ENCODE measurements at regions not wholly inside any gene's neighbourhood (a gene's known extent, or its start where the extent isn't known, plus 50 kb on each side); places are given as distances from the start of the nearest gene placed in this dataset.

- no peak for DNase-seq
These were observed 88.8 kb upstream of the TTC34 start for GRCh38 chr1:2890221-2890850.

- DNase-seq, result no peak
These were observed 90.5 kb upstream of the TTC34 start for GRCh38 chr1:2891923-2892448.

GRCh38 chr1:2893473-2894120 is 92.1 kb upstream of the TTC34 start:
- DNase-seq, result no peak

GRCh38 chr1:2894381-2895041 is 93.0 kb upstream of the TTC34 start:
- no peak for DNase-seq

- no peak for DNase-seq
These were observed 95.3 kb upstream of the TTC34 start for GRCh38 chr1:2896824-2897223.

- no peak for DNase-seq
These were observed 101.7 kb upstream of the TTC34 start for GRCh38 chr1:2903226-2903625.

GRCh38 chr1:2904191-2904590 is 102.7 kb upstream of the TTC34 start:
- DNase-seq, result no peak

GRCh38 chr1:2905356-2905755 is 103.9 kb upstream of the TTC34 start:
- DNase-seq, result no peak

GRCh38 chr1:2906085-2906484 is 104.6 kb upstream of the TTC34 start:
- no peak for DNase-seq

GRCh38 chr1:2906620-2907019 is 105.1 kb upstream of the TTC34 start:
- DNase-seq, result no peak

GRCh38 chr1:2907051-2907450 is 105.6 kb upstream of the TTC34 start:
- DNase-seq, result no peak

GRCh38 chr1:2908081-2908480 is 106.6 kb upstream of the TTC34 start:
- no peak for DNase-seq

GRCh38 chr1:2908561-2908960 is 107.1 kb upstream of the TTC34 start:
- no peak for DNase-seq

GRCh38 chr1:2909797-2910196 is 108.3 kb upstream of the TTC34 start:
- DNase-seq, result no peak

GRCh38 chr1:2910211-2910610 is 108.7 kb upstream of the TTC34 start:
- DNase-seq, result no peak

- DNase-seq, result no peak
These were observed 109.7 kb upstream of the ACTRT2 start for GRCh38 chr1:2911421-2912178.

- DNase-seq, result no peak
These were observed 108.7 kb upstream of the ACTRT2 start for GRCh38 chr1:2912424-2913061.

- no peak for DNase-seq
These were observed 108.2 kb upstream of the ACTRT2 start for GRCh38 chr1:2913091-2913490.

GRCh38 chr1:2914702-2915101 is 106.6 kb upstream of the ACTRT2 start:
- DNase-seq, result no peak

GRCh38 chr1:2916153-2916552 is 105.1 kb upstream of the ACTRT2 start:
- DNase-seq, result no peak

GRCh38 chr1:2916706-2917105 is 104.6 kb upstream of the ACTRT2 start:
- no peak for DNase-seq

GRCh38 chr1:2917284-2917683 is 104.0 kb upstream of the ACTRT2 start:
- DNase-seq, result no peak

- no peak for DNase-seq
These were observed 102.8 kb upstream of the ACTRT2 start for GRCh38 chr1:2918441-2918840.

Data from effector CD8-positive, alpha-beta T cell (primary cell).